Activated CD8-positive, alpha-beta memory T cell treated with anti-CD3 and anti-CD28 coated beads, Interleukin-2, amount 10 ng/mL, durations not matched to agents 7 days and 5 days (primary cell): ENCODE measurements at regions not wholly inside any gene's neighbourhood (a gene's known extent, or its start where the extent isn't known, plus 50 kb on each side); places are given as distances from the start of the nearest gene placed in this dataset.

ENCODE experiments used
- ATAC-seq: fragments of 150-1000 bp; cut with Tn5 transposase; one replicate; pipeline ENCODE4 v1.10.0; 2021; ENCODE audit warnings: moderate library complexity
- CTCF ChIA-PET: fragments of 350-600 bp; sonication (Branson Sonifier 250); formaldehyde crosslinking; loops from one replicate; lab custom pipeline; 2021; ENCODE audit warnings: antibody characterized with exemption; lab: Charles Lee
- DNase-seq: peaks from one replicate; pipeline ENCODE4 v3.0.0-alpha.2; 2020
- H3K27ac Mint-ChIP-seq: one replicate; pipeline ENCODE4 v1.8.0; 2021; ENCODE audit warnings: mild to moderate bottlenecking, mixed read lengths
- H3K27me3 Mint-ChIP-seq: one replicate; pipeline ENCODE4 v1.8.0; 2021; ENCODE audit warnings: mixed read lengths
- H3K36me3 Mint-ChIP-seq: one replicate; pipeline ENCODE4 v1.8.0; 2021; ENCODE audit warnings: mild to moderate bottlenecking, mixed read lengths
- H3K4me1 Mint-ChIP-seq: one replicate; pipeline ENCODE4 v1.8.0; 2021; ENCODE audit warnings: mixed read lengths
- H3K4me3 Mint-ChIP-seq: one replicate; pipeline ENCODE4 v1.8.0; 2021; ENCODE audit warnings: mild to moderate bottlenecking, moderate library complexity, mixed read lengths
- H3K9me3 Mint-ChIP-seq: one replicate; pipeline ENCODE4 v1.8.0; 2022; ENCODE audit warnings: low read depth, mixed read lengths

DNA sequence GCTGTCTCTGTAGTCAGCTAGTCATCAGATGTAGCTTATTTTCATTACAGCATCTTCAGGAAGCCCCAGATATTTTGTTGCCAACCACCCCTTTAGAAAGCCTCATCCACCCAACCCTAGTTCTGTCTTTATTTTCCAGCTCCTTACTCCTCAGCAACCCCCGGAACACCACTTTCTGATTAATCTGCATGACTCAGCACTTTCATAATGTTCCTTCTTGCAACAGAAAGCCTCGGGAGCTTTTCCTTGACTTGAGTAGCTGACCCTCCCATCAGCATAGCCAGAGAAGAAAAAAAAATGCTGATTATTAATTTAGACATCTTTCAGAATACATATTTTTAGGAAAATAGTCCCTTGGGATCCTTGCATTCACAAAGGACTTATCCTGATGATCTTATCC lies 244.0 kb upstream of the CXCL12 start:
- Mint-ChIP-seq H3K27me3 (no peaks in the 10 kb centered on the region), H3K4me3 (no peak overlapping the region), H3K4me1 (no peaks in the 10 kb centered on the region), H3K36me3 (no peaks in the 10 kb centered on the region), H3K9me3 (no peaks in the 10 kb centered on the region), H3K27ac (no peak overlapping the region)
- DNase-seq, result no peak
- CTCF ChIA-PET, result no interaction called here
- no peak for ATAC-seq

DNA sequence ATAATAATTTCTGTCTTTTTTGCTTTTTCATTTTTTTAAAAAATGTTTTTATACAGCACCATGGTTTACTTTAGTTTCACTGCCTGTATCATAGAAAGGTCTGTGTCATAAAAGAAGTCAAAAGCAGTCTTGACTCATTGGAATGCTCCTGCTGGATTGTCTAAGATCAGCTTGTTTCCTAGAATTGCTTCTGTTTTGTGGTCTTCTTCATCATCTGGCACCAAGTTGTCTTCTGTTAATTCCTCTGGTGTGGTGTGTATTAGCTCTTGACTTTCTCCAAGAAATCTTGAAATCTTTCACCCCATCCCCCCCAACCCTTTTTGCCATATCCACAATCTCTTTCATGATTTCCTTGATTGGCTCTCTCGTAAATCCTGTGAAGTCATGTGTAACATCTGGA lies 250.3 kb upstream of the CXCL12 start:
- CTCF ChIA-PET, result no interaction called here
- no peaks in the 10 kb centered on the region for H3K27me3 Mint-ChIP-seq

GRCh38 chr10:44636625-44637024 lies 251.7 kb upstream of the CXCL12 start:
- H3K36me3 Mint-ChIP-seq, result no peaks in the 10 kb centered on the region
- no peak for ATAC-seq
- CTCF ChIA-PET, result no interaction called here

More for the DNA sequence above, 250.3 kb upstream of the CXCL12 start:
- DNase-seq, result no peak
- ATAC-seq, result no peak
- H3K9me3 Mint-ChIP-seq, result peaks cover 3% of the 10 kb centered on the region
- no peaks in the 10 kb centered on the region for H3K4me1 Mint-ChIP-seq
- H3K4me3 Mint-ChIP-seq, result no peak overlapping the region
- no peaks in the 10 kb centered on the region for H3K36me3 Mint-ChIP-seq
- H3K27ac Mint-ChIP-seq, result no peak overlapping the region

DNA sequence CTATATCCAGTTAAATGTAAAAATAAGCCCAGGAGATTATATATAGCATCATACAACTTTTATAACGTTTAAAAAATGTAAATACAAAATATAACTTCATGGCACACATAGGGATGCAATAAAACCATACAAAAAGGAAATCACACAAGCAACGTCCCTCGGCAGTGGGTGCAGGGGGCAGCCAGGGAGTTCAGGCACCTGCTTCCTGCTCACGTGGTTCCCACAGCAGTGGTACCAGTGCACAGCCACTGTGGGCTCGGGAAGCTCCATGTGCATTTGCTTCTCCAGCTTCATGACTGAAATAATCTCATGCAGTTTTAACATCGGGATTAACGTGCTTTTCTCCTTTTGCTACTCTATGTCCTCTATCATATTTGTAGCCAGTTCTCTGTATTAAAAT lies 255.5 kb upstream of the CXCL12 start:
- Mint-ChIP-seq H3K9me3 (peaks cover 2% of the 10 kb centered on the region), H3K4me1 (no peaks in the 10 kb centered on the region), H3K27me3 (no peaks in the 10 kb centered on the region), H3K36me3 (no peaks in the 10 kb centered on the region), H3K27ac (no peak overlapping the region), H3K4me3 (no peak overlapping the region)
- ATAC-seq (no peak), DNase-seq (no peak)
- CTCF ChIA-PET, result no interaction called here

More at GRCh38 chr10:44636625-44637024, 251.7 kb upstream of the CXCL12 start:
- no peak for DNase-seq
- Mint-ChIP-seq H3K4me3 (no peak overlapping the region), H3K9me3 (peaks cover 3% of the 10 kb centered on the region), H3K27me3 (no peaks in the 10 kb centered on the region), H3K4me1 (no peaks in the 10 kb centered on the region), H3K27ac (no peak overlapping the region)

DNA sequence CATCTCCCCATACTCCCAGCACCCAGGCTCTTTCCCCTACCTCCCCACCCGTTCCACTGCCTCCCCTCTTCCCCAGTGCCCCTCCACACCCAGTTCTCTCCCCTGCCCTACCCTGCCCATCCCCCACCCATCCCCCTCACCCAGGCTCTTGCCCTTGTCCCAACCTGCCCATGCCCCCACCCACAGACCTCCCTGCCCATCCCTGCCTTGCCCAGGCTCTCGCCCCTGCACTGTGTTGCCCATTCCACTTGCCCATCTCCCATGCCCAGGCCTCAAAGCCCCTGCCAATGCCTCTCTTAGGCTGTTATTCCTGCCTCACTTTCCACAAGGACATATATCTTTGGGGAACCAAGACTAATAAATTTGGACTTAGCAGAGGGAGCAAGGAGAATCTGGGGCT lies 262.6 kb upstream of the CXCL12 start:
- ATAC-seq (no peak), DNase-seq (no peak)
- no peaks in the 10 kb centered on the region for H3K36me3 Mint-ChIP-seq
- H3K27ac Mint-ChIP-seq, result no peak overlapping the region
- no peaks in the 10 kb centered on the region for H3K4me1 Mint-ChIP-seq
- no peaks in the 10 kb centered on the region for H3K27me3 Mint-ChIP-seq
- H3K4me3 Mint-ChIP-seq, result no peak overlapping the region
- CTCF ChIA-PET, result no interaction called here
- H3K9me3 Mint-ChIP-seq, result no peaks in the 10 kb centered on the region

- Mint-ChIP-seq H3K9me3 (no peaks in the 10 kb centered on the region), H3K27me3 (no peaks in the 10 kb centered on the region)
Measured at GRCh38 chr10:44647877-44648542, 263.1 kb upstream of the CXCL12 start.

DNA sequence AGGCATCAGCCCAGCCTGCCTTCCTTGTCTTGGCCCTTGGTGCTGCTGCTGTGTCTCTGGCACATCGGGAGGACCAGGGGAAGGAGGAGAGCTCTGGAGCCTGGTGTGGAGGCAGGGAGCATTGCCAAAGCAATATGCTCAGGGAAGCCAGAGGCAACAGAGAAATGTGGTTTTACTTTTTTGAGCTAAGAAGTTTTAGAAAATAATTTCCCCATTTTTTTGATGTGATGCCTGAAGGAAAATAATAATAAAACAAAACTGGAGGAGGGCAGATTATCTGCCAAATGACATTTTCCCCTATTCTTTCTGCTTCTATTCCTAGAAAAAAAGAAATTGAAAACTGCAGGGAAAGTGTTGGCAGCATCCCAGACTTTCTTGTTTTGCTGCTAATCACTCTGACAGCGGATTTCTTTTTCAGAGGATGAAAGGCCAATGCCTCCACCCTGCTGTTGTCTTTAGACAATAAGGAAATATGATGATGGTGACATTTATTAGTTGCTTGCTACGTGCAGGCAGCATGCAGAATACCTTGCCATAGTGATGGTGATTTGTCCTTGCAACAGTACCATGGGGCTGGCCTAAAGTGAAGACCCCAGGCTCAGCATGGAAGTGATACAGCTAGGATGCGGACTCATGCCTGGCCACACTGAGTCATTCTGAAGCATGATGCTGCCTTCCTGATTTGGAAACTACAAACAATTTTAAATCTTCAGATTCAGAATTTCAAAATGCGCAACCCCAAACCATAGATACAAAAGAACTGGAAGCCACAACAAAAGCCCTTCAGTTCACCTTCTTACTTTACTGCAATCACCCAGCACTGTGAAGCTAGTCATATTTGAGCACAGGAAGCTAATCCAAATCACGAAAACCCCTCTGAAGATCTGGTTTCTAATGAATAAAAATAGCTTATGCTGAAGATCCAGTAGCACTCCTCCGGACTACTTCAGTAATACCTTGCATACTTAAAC lies 260.2 kb upstream of the TMEM72 start:
- ATAC-seq (no peak), DNase-seq (no peak)
- Mint-ChIP-seq H3K9me3 (no peaks in the 10 kb centered on the region), H3K4me3 (no peak overlapping the region), H3K36me3 (no peaks in the 10 kb centered on the region), H3K4me1 (no peaks in the 10 kb centered on the region), H3K27ac (no peak overlapping the region), H3K27me3 (no peaks in the 10 kb centered on the region)
- CTCF ChIA-PET, result no interaction called here

More at GRCh38 chr10:44647877-44648542, 263.1 kb upstream of the CXCL12 start:
- H3K36me3 Mint-ChIP-seq, result no peaks in the 10 kb centered on the region
- no peak overlapping the region for H3K27ac Mint-ChIP-seq
- CTCF ChIA-PET, result no interaction called here
- ATAC-seq (no peak), DNase-seq (no peak)
- H3K4me1 Mint-ChIP-seq, result no peaks in the 10 kb centered on the region
- H3K4me3 Mint-ChIP-seq, result no peak overlapping the region

- Mint-ChIP-seq H3K4me3 (no peak overlapping the region), H3K4me1 (no peaks in the 10 kb centered on the region), H3K36me3 (no peaks in the 10 kb centered on the region), H3K9me3 (no peaks in the 10 kb centered on the region), H3K27ac (no peak overlapping the region), H3K27me3 (no peaks in the 10 kb centered on the region)
- ATAC-seq (no peak), DNase-seq (no peak)
- CTCF ChIA-PET, result no interaction called here
Measured at GRCh38 chr10:44651834-44652233, 259.3 kb upstream of the TMEM72 start.

DNA sequence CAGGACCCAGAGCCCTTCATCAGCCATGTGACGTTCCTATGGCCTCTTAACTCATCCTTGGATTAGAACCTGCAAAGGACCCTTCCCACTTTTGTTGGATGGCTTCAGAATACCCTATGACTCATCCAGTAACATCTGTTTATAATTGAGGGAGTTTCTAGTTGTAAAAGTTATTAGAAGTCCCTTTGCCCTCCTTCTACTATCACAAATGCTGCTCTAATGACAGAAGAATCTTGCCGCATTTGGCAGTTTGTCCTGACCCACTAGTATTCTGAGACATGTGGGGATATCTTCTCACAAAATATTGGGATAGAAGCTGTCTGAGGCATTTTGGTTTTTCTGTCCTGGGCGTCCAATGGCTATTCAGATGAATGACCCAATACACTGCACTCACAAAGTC lies 251.8 kb upstream of the TMEM72 start:
- H3K9me3 Mint-ChIP-seq, result no peaks in the 10 kb centered on the region

GRCh38 chr10:44660271-44660670 lies 250.9 kb upstream of the TMEM72 start:
- Mint-ChIP-seq H3K4me1 (no peaks in the 10 kb centered on the region), H3K27me3 (no peaks in the 10 kb centered on the region), H3K36me3 (no peaks in the 10 kb centered on the region), H3K27ac (no peak overlapping the region), H3K9me3 (no peaks in the 10 kb centered on the region), H3K4me3 (no peak overlapping the region)
- CTCF ChIA-PET, result no interaction called here
- DNase-seq (no peak), ATAC-seq (no peak)

More for the DNA sequence above, 251.8 kb upstream of the TMEM72 start:
- Mint-ChIP-seq H3K27ac (no peak overlapping the region), H3K27me3 (no peaks in the 10 kb centered on the region), H3K4me3 (no peak overlapping the region), H3K4me1 (no peaks in the 10 kb centered on the region), H3K36me3 (no peaks in the 10 kb centered on the region)
- ATAC-seq, result no peak
- CTCF ChIA-PET, result no interaction called here
- DNase-seq, result no peak

- DNase-seq (no peak), ATAC-seq (no peak)
- Mint-ChIP-seq H3K27me3 (no peaks in the 10 kb centered on the region), H3K4me1 (no peaks in the 10 kb centered on the region), H3K27ac (no peak overlapping the region), H3K9me3 (no peaks in the 10 kb centered on the region), H3K36me3 (no peaks in the 10 kb centered on the region), H3K4me3 (no peak overlapping the region)
- CTCF ChIA-PET, result no interaction called here
Measured at GRCh38 chr10:44662051-44662450, 249.1 kb upstream of the TMEM72 start.

- no peak for DNase-seq
Measured at GRCh38 chr10:44668336-44668735, 242.8 kb upstream of the TMEM72 start.

GRCh38 chr10:44671319-44671718 lies 239.8 kb upstream of the TMEM72 start:
- CTCF ChIA-PET, result no interaction called here
- Mint-ChIP-seq H3K4me1 (no peaks in the 10 kb centered on the region), H3K4me3 (no peak overlapping the region), H3K9me3 (no peaks in the 10 kb centered on the region), H3K27me3 (no peaks in the 10 kb centered on the region), H3K36me3 (no peaks in the 10 kb centered on the region), H3K27ac (no peak overlapping the region)
- DNase-seq (no peak), ATAC-seq (no peak)

More at GRCh38 chr10:44668336-44668735, 242.8 kb upstream of the TMEM72 start:
- no peaks in the 10 kb centered on the region for H3K36me3 Mint-ChIP-seq
- H3K9me3 Mint-ChIP-seq, result no peaks in the 10 kb centered on the region
- no peaks in the 10 kb centered on the region for H3K27me3 Mint-ChIP-seq
- ATAC-seq, result no peak
- no peaks in the 10 kb centered on the region for H3K4me1 Mint-ChIP-seq
- no peak overlapping the region for H3K27ac Mint-ChIP-seq
- no peak overlapping the region for H3K4me3 Mint-ChIP-seq
- CTCF ChIA-PET, result no interaction called here
